Trophoblast cell (in vitro differentiated cells and primary cell): ENCODE measurements at regions not wholly inside any gene's neighbourhood (a gene's known extent, or its start where the extent isn't known, plus 50 kb on each side); places are given as distances from the start of the nearest gene placed in this dataset.

ENCODE experiments used
- DNase-seq, 2 donors: peaks; one replicate each; pipeline ENCODE4 v3.0.0-alpha.2; 2016
- H2AFZ ChIP-seq: 2 replicates; pipeline ENCODE4 v1.6.1; 2013; ENCODE audit warnings: low read length, moderate library complexity, mild to moderate bottlenecking; ENCODE audit not compliant: insufficient read depth, poor library complexity
- H2AK5ac ChIP-seq: 2 replicates; pipeline ENCODE4 v1.6.1; 2013; ENCODE audit warnings: mild to moderate bottlenecking, low read length
- H2BK120ac ChIP-seq: 2 replicates; pipeline ENCODE4 v1.6.1; 2013; ENCODE audit warnings: low read length, mild to moderate bottlenecking, moderate library complexity; ENCODE audit not compliant: insufficient read depth, poor library complexity
- H2BK12ac ChIP-seq: 2 replicates; pipeline ENCODE4 v1.6.1; 2013; ENCODE audit warnings: mild to moderate bottlenecking, low read length, moderate library complexity
- H2BK5ac ChIP-seq: 2 replicates; pipeline ENCODE4 v1.6.1; 2013; ENCODE audit warnings: low read length, low read depth, moderate library complexity, mild to moderate bottlenecking; ENCODE audit not compliant: poor library complexity
- H3K14ac ChIP-seq: 2 replicates; pipeline ENCODE4 v1.6.1; 2013; ENCODE audit warnings: mild to moderate bottlenecking, low read length
- H3K18ac ChIP-seq: 2 replicates; pipeline ENCODE4 v1.6.1; 2013; ENCODE audit warnings: mild to moderate bottlenecking, low read length
- H3K23ac ChIP-seq: 2 replicates; pipeline ENCODE4 v1.6.1; 2013; ENCODE audit warnings: low read length
- H3K27ac ChIP-seq: 2 replicates; pipeline ENCODE4 v1.5.1; 2013; ENCODE audit warnings: low read depth, mild to moderate bottlenecking, inconsistent platforms, low read length, moderate library complexity
- H3K27me3 ChIP-seq: 2 replicates; pipeline ENCODE4 v1.6.1; 2013; ENCODE audit warnings: inconsistent platforms, mild to moderate bottlenecking, low read length, moderate library complexity; ENCODE audit not compliant: insufficient read depth
- H3K36me3 ChIP-seq, 2 experiments: 1 replicate in 1 of 2; 2 replicates in 1 of 2; pipeline ENCODE4 v1.6.1; 2013; ENCODE audit warnings: low read length in 2 of 2, mild to moderate bottlenecking in 2 of 2, moderate library complexity in 1 of 2; ENCODE audit not compliant: insufficient read depth in 2 of 2, control insufficient read depth in 1 of 2
- H3K4ac ChIP-seq: 2 replicates; pipeline ENCODE4 v1.6.1; 2013; ENCODE audit warnings: low read depth, mild to moderate bottlenecking, low read length, moderate library complexity
- H3K4me1 ChIP-seq, 2 experiments: 1 replicate in 1 of 2; 2 replicates in 1 of 2; pipeline ENCODE4 v1.6.1; 2013; ENCODE audit warnings: low read length in 2 of 2, mild to moderate bottlenecking in 2 of 2, moderate library complexity in 1 of 2; ENCODE audit not compliant: insufficient read depth in 2 of 2, control insufficient read depth in 1 of 2
- H3K4me2 ChIP-seq: 2 replicates; pipeline ENCODE4 v1.6.1; 2013; ENCODE audit warnings: inconsistent platforms, mild to moderate bottlenecking, low read length, moderate library complexity
- H3K4me3 ChIP-seq: 2 replicates; pipeline ENCODE4 v1.5.1; 2013; ENCODE audit warnings: mild to moderate bottlenecking, low read depth, low read length, inconsistent platforms
- H3K79me1 ChIP-seq: one replicate; pipeline ENCODE4 v1.6.1; 2013; ENCODE audit warnings: low read length
- H3K79me2 ChIP-seq: 2 replicates; pipeline ENCODE4 v1.6.1; 2013; ENCODE audit warnings: low read length, mild to moderate bottlenecking; ENCODE audit not compliant: control insufficient read depth, insufficient read depth, poor library complexity
- H3K9ac ChIP-seq: 2 replicates; pipeline ENCODE4 v1.6.1; 2013; ENCODE audit warnings: mild to moderate bottlenecking, low read length
- H3K9me3 ChIP-seq: 2 replicates; pipeline ENCODE4 v1.6.1; 2013; ENCODE audit warnings: low read depth, mild to moderate bottlenecking, control low read depth, inconsistent platforms, low read length; ENCODE audit not compliant: insufficient read depth
- H4K12ac ChIP-seq: 2 replicates; pipeline ENCODE4 v1.6.1; 2013; ENCODE audit warnings: low read depth, mild to moderate bottlenecking, low read length, moderate library complexity
- H4K8ac ChIP-seq: 2 replicates; pipeline ENCODE4 v1.6.1; 2013; ENCODE audit warnings: low read depth, mild to moderate bottlenecking, low read length, moderate library complexity
- H4K91ac ChIP-seq: one replicate; pipeline ENCODE4 v1.6.1; 2013; ENCODE audit warnings: low read depth, mild to moderate bottlenecking, low read length, moderate library complexity
- WGBS: extraction: QIAGEN DNeasy Blood & Tissue Kit; methylation state at CpG from one replicate; pipeline ENCODE4 v1.1.7; 2013; ENCODE audit warnings: missing lambda C conversion rate; ENCODE audit not compliant: insufficient read length, insufficient coverage; ENCODE audit errors: extremely low coverage; 5-methylcytosine and 5-hydroxymethylcytosine counted together

DNA sequence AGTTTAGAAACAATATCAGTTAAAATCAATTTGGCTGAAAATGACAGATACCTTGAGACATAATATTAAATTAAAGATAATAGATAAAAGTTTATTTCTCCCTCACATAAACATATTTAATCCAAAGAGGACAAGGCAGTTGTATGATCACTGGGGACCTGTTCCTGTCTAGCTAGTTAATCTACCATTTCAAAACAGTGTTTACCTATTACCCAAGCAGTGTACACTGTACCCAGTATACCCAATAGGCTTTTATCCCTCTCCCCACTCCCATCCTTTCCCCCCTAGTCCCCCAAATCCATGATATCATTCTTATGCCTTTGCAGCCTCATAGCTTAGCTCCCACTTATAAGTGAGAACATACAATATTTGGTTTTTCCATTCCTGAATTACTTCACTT is 229.7 kb upstream of the LARGE1 start:
- H3K9ac ChIP-seq = no peak overlapping the region
- H4K12ac ChIP-seq = no peak overlapping the region
- H3K27me3 ChIP-seq = no peaks in the 10 kb centered on the region
- H3K27ac ChIP-seq = no peak overlapping the region
- H3K4me1 ChIP-seq = no peaks in the 10 kb centered on the region
- DNase-seq = no peak
- H3K4me3 ChIP-seq = no peak overlapping the region
- no peak overlapping the region for H2AFZ ChIP-seq
- H2BK12ac ChIP-seq = no peak overlapping the region
- no peak overlapping the region for H3K4ac ChIP-seq
- H4K8ac ChIP-seq = no peak overlapping the region
- H2BK120ac ChIP-seq = no peak overlapping the region
- no peaks in the 10 kb centered on the region for H3K9me3 ChIP-seq
- H3K79me2 ChIP-seq = no peaks in the 10 kb centered on the region
- no peak overlapping the region for H3K14ac ChIP-seq
- no peak overlapping the region for H4K91ac ChIP-seq
- no peak overlapping the region for H3K4me2 ChIP-seq
- H3K18ac ChIP-seq = no peak overlapping the region
- no peaks in the 10 kb centered on the region for H3K36me3 ChIP-seq
- no peak overlapping the region for H2BK5ac ChIP-seq
- H3K23ac ChIP-seq = no peak overlapping the region
- no peak overlapping the region for H2AK5ac ChIP-seq
- H3K79me1 ChIP-seq = no peaks in the 10 kb centered on the region

DNA sequence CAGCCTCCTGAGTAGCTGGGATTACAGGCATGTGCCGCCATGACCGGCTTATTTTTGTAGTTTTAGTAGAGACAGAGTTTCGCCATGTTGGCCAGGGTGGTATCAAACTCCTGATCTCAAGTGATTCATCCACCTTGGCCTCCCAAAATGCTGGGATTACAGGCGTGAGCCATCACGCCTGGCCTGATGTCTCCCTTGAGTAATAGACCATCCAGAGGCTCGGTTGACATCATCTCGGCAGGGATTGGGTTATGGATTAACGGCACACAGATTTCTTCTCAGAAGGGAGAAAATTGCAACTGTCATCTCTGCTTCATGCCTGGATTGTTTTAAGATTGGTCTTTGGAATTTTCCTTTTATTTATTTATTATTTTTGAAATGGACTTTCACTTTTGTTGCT is 239.2 kb upstream of the LARGE1 start:
- DNase-seq = no peak
- no peak overlapping the region for H3K9ac ChIP-seq
- H4K8ac ChIP-seq = no peak overlapping the region
- H3K79me1 ChIP-seq = no peaks in the 10 kb centered on the region
- H3K36me3 ChIP-seq = no peaks in the 10 kb centered on the region
- no peak overlapping the region for H3K4me2 ChIP-seq
- no peak overlapping the region for H4K12ac ChIP-seq
- no peak overlapping the region for H2AK5ac ChIP-seq
- no peak overlapping the region for H2AFZ ChIP-seq
- no peaks in the 10 kb centered on the region for H3K27me3 ChIP-seq
- no peaks in the 10 kb centered on the region for H3K79me2 ChIP-seq
- no peak overlapping the region for H3K4me3 ChIP-seq
- H3K9me3 ChIP-seq = no peaks in the 10 kb centered on the region
- no peak overlapping the region for H2BK120ac ChIP-seq
- H3K4me1 ChIP-seq = no peaks in the 10 kb centered on the region
- no peak overlapping the region for H3K27ac ChIP-seq
- H3K14ac ChIP-seq = no peak overlapping the region
- no peak overlapping the region for H3K23ac ChIP-seq
- H2BK5ac ChIP-seq = no peak overlapping the region
- no peak overlapping the region for H3K18ac ChIP-seq
- no peak overlapping the region for H4K91ac ChIP-seq
- no peak overlapping the region for H2BK12ac ChIP-seq
- no CpG with 5 or more reads among the region's 8 CpGs for WGBS
- no peak overlapping the region for H3K4ac ChIP-seq

DNA sequence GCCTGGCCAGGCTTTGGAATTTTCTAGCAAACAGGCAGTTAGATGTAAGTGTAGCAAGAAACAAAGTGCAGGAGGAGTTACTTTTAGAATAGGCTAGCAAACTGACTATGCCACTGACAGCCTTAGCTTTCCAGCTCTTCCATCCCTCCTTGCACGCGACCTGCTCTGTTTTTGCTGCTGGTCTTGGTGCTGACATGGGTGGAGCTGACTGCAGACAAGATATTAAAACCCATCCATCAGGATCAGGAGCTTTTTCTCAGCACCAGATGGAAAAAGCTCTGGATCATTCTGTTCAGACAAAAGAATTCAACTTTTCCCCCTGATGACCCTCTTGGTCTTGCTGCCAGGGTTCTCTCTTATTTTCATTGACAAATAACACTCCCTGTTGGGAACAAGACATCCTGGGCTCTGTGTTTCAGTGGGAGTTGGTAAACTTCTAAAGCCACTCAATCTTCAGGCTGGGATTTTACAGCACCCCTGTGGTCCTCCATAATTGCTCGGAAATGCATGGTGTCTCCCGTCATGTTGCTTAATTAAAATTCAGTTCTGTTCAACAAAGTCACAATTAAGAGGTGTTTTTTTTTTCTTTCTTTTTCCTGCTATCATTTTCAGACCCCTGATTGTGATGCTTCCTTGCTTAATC is 240.0 kb upstream of the LARGE1 start:
- Histone ChIP-seq H3K4ac (no peak overlapping the region), H2AK5ac (no peak overlapping the region), H3K9ac (no peak overlapping the region), H3K79me1 (no peaks in the 10 kb centered on the region), H3K9me3 (no peaks in the 10 kb centered on the region), H3K27ac (no peak overlapping the region), H3K4me3 (no peak overlapping the region), H3K18ac (no peak overlapping the region), H3K4me2 (no peak overlapping the region), H2BK5ac (no peak overlapping the region), H3K27me3 (no peaks in the 10 kb centered on the region), H4K12ac (no peak overlapping the region), H2BK120ac (no peak overlapping the region), H4K8ac (no peak overlapping the region), H3K23ac (no peak overlapping the region), H3K14ac (no peak overlapping the region), H3K4me1 (no peaks in the 10 kb centered on the region), H3K36me3 (no peaks in the 10 kb centered on the region), H4K91ac (no peak overlapping the region), H2AFZ (no peak overlapping the region), H3K79me2 (no peaks in the 10 kb centered on the region), H2BK12ac (no peak overlapping the region)
- no peak for DNase-seq
- WGBS = no CpG with 5 or more reads among the region's 4 CpGs

DNA sequence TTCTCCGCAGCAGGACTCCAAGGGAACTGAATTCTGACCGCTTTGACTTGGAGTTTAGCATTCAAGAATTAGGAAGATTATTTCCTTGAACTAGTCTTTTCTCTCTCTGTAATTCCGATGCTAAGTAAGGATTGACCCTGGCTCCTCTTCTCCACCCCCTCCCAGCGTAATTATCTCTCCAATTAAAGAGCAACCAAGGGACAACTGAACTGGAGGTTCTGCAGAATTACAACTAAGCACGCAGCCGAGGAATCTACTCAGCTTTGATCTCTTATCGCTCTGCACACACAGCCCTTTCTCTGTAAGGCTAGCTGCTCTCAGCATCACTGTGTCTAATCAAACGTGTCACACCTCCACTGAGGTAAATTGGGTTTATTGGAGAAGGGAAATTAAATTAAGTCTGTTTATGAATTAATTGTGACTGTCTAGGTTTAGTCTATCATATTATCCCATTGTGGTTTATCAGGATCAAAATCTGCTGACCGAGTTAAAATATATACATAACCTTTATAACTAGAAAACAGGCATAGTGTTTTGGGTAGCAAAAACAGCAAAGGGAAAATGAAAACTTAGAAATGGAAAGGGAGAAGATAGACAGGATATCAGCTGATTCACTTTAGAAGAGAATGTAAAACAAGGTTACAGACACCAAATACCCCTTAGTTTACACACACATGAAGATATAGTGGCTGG is 241.3 kb upstream of the LARGE1 start:
- Histone ChIP-seq H4K91ac (no peak overlapping the region), H3K27me3 (no peaks in the 10 kb centered on the region)

More for the DNA sequence above, 241.3 kb upstream of the LARGE1 start:
- Histone ChIP-seq H3K79me1 (no peaks in the 10 kb centered on the region), H2BK12ac (no peak overlapping the region), H3K23ac (no peak overlapping the region), H3K4me2 (no peak overlapping the region), H4K12ac (no peak overlapping the region), H3K4me3 (no peak overlapping the region), H2BK5ac (no peak overlapping the region), H4K8ac (no peak overlapping the region), H2BK120ac (no peak overlapping the region), H3K4me1 (no peaks in the 10 kb centered on the region), H3K18ac (no peak overlapping the region), H3K27ac (no peak overlapping the region), H3K36me3 (no peaks in the 10 kb centered on the region), H3K79me2 (no peaks in the 10 kb centered on the region), H3K4ac (no peak overlapping the region), H2AK5ac (no peak overlapping the region), H3K9me3 (no peaks in the 10 kb centered on the region), H3K9ac (no peak overlapping the region), H2AFZ (no peak overlapping the region), H3K14ac (no peak overlapping the region)
- no CpG with 5 or more reads among the region's 9 CpGs for WGBS
- DNase-seq = no peak
